Islet precursor cell (in vitro differentiated cells): ENCODE measurements at regions not wholly inside any gene's neighbourhood (a gene's known extent, or its start where the extent isn't known, plus 50 kb on each side); places are given as distances from the start of the nearest gene placed in this dataset.
"Not testable (repeated sequence)": the region's sequence is repeated elsewhere in the genome, so short reads cannot be mapped to it uniquely, and the experiment has no call there.

Experiments
- DNase-seq: peaks from one replicate; pipeline ENCODE4 v3.0.0-alpha.2; 2018

DNA sequence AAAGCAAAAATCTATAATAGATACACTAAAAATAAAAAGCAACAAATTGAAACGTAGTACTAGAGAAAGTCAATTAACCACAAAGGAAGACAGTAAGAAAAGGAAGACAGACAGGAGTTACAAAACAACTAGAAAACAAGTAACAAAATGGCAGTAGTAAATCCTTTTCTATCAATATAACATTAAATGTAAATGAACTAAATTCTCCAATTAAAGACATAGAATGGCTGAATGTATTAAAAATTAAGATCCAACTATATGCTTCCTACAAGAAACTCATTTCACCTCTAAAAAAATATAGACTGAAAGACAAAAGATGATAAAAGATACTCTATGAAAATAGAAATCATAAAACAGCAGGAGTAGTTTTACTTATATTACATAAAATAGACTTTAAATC is 79.1 kb downstream of the CTH start:
- no peak for DNase-seq

- no peak for DNase-seq
Measured at GRCh38 chr1:70495370-70495769, 84.3 kb downstream of the CTH start.

- no peak for DNase-seq
Measured at GRCh38 chr1:70496181-70496580, 85.1 kb downstream of the CTH start.

- DNase-seq, result no peak
Measured at GRCh38 chr1:70497152-70497551, 86.1 kb downstream of the CTH start.

DNA sequence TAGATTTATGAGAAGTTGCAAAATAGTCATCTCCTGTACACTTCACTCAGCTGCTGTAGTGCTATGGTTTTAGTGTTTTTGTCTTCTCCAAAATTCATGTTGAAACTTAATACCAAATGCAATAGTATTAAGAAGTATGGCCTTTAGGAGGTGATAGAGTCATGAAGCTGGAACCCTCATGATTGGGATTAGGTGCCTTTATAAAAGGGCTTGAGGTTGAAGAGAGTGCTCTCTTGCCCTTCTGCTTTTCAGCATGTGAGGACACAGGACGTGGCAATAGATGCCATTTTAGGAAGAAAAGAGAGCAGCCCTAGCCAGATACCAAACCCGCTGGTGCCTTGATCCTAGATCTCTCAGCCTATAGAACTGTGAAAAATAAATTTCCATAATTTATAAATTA is 87.6 kb downstream of the CTH start:
- DNase-seq, result no peak

- no peak for DNase-seq
Measured at GRCh38 chr1:70499695-70500094, 88.6 kb downstream of the CTH start.

DNA sequence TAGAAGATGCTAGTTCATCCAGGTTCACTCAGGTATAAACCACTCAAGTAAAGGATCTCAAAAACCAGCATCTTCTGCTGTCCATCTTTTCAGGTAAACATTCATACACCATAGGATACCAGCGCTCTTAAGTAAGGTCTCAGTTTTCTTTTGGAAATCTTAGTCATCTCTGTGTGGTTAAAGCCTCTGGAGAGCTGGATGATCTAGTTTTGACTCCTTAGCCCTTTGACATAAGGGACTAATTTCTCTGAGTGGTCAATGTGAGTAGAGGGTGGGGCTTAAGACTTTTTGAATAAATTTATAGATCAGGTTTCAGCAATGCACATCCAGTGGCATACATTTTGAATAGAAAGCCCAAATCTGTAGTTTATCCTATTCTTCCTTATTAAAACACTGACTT is 92.3 kb downstream of the CTH start:
- DNase-seq, result no peak

DNA sequence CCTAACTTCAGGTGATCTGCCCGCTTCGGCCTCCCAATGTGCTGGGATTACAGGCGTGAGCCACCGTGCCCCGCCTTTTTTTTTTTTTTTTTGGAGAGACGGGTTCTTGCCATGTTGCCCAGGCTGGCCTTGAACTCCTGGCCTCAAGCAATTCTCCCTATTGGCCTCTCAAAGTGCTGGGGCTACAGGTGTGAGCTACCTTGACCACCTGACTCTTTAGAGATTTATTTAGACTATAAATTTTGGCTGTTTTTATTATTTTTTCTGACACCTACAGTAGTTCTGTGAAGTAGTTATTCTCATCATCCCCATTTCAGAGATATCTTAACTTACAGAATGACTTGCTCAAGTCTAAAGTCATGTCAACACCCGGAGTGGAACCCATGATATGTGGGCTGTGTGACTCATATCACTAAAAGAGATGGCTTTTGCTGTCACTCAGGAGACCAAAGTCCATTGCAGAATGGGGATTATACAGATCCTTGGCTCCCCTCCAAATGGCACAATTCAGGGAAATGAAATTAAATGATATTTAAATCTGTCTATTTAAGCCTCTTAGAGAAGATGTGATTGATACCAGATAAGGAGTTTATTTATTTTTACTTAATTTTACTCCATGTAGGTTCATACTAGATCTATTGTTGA is 93.2 kb downstream of the CTH start:
- no peak for DNase-seq

DNA sequence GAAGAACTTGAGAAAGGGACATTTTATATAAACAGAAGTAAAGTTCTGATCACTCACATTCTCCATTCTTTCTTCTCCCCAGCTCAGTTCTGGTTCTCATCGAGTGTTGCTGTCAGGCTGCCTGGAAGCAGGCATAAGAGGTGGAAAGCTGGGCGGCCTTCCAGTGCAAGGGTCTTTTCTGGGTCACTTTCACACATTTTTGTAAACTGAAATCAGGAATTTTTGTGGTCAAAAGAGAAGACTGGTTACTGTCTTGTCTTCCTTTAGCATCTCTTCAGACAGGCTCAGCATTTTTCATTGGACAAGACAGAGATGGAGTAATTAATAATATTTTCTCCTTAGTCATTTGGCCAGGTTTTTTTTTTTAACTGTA is 93.7 kb downstream of the CTH start:
- DNase-seq, result peak; percentile 84

DNA sequence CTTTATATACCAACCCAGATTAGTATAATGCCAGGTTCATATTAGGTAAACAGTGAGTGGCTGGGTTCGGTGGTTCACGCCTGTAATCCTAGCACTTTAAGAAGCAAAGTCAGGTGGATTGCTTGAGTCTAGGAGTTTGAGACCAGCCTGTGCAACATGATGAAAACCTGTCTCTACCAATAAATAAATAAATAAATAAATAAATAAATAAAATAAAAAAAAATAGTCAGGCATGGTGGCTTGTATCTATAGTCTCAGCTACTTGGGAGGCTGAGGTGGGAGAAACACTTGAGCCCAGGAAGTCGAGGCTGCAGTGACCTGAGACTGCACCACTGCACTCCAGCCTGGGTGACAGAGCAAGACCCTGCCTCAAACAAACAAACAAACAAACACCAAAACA is 96.9 kb downstream of the CTH start:
- not testable (repeated sequence) for DNase-seq

- DNase-seq, result no peak
Measured at GRCh38 chr1:70509996-70510876, 99.2 kb downstream of the CTH start.

DNA sequence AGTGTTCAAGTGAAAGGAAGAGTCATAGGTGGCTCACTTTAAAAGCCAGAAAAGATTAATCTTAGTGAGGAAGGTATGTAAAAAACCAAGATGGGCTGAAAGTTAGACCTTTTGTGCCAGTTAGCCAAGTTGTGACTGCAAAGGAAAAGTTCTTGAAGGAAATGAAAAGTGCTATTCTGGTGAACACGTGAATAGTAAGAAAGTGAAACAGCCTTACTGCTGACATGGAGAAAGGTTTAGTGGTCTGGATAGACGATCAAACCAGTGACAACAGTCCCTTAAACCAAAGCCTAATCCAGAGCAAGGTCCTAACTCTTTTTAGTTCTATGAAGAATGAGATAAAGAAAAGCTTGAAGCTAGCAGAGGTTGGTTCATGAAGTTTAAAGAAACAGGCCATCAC is 106.4 kb downstream of the CTH start:
- no peak for DNase-seq

DNA sequence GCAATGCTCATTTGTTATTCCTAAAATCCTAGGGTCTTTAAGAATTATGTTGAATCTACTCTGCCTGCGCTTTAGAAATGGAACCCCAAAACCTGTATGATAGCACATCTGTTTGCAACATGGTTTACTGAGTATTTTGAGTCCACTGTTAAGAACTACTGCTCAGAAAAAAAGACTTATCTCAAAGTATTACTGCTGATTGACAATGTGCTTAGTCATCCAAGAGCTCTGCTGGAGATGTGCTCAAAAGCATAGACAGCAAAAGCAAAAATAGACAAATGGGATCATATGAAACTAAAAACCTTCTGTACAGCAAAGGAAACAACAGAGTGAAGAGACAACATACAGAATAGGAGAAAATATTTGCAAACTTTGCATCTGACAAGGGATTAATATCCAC is 107.0 kb downstream of the CTH start:
- no peak for DNase-seq

DNA sequence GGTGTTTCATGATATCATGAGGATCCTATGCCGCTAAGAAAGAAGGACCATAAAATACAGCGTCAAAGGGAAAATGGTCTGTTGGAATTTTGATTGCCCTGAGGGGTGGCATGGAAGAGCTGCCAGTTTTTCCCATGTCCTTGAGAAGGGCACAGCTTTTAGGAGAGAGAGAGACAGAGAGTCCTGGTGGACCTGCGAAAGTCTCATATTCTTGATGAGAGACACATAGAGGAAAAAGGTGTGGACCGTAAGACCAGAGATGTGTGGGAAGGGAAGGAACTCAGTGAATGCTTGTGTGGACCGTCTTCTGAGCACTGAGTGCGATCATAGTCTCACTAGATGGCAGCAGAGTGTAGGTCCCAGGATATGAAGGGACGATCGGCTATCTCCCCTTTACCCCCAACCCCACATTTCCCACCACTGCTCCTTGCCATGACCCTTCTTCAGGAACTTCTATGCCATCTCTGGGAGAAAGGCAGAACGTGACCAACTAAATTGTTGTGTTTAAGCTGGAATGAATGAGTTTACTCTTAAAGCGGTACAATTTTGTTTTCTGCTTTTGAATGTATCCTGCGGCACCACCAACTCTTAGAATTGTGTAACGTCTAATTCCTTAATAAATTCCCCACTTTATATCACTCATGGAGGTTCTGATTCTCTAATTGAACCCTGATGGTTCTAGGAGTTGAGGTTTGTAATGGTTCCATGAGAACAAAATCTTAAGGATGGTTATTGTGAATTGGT is 117.7 kb downstream of the CTH start:
- DNase-seq, result peak; percentile 72

GRCh38 chr1:70536708-70537366 is 125.8 kb downstream of the CTH start:
- DNase-seq, result no peak

GRCh38 chr1:70537788-70538187 is 126.7 kb downstream of the CTH start:
- DNase-seq, result no peak

DNA sequence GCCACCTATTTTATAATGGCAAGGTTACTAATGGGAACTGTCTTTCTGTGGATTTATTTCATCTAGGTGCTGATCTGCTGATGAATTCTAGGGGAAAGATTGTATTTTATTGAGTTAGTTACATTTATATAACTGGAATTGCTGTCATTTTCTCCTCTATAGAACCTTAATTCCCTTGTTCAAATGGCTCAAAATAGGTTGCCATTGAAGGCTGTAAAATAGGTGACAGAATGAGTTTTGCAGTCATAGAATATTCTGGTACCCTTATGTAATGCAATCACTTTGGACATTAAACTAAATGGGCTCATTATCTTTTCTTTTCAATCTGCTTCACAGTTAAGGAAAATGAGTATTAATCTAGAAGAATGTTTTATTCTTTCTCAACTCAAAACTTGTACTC is 131.0 kb downstream of the CTH start:
- DNase-seq, result no peak

GRCh38 chr1:70542856-70543255 is 131.8 kb downstream of the CTH start:
- no peak for DNase-seq

DNA sequence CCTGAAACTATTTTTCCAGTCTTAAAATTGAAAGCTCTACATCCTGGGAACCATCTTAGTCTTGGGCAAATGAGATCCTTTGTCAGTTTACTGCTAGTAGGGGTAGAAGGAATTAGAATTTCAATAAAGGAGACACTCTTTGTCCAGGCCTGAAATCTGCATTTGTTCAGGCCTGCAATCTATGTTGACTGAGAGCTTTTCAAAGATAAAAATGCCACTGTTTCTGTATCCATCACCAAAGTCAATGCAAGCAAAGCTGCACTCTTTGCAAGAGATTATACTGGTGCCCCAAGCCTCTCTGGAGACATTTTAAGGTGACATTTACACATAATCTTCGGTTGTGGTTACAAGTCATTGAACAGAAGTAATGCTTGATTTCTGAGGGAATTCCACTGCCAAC is 135.7 kb downstream of the CTH start:
- DNase-seq, result no peak

DNA sequence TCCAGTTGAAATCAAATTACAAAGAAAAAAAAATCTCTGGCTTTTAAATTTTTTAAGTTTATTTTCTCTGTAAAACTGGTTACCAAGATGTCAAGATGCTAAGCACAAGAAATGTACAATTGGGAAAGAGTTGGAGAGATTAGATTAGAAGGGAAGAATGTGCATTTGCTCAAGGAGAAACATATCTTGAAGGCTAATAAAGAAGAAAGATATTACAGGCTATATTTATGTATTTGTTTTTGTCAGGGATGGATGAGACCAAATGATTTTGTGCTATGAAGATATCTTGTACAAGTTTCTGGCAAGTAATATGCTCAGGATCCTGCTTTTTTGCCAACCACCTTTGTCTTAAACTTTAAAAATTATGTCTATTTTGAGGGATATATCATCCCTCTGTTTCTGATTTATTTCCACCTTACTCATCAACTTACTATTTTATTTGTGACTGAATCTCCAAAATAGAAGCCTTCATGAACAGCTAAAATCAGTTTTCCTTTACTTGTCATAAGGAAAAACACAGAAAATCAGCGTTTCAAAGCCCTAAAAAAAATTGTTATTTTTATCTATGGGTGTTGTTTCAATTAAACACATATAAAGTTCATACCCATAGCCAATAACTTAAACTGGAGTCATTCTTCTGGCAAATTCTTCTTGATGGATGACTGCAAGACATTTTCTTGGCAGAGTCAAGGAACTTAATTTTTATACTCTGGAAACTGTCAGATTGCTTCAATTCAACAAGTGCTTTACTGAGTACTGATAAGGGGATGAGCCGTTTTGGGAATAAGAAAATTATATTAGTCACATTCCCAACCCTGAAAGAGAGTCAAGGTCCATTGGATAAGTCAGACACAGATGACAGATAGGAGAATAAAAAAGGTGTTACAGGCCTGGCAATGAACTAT is 141.8 kb downstream of the CTH start:
- no peak for DNase-seq

DNA sequence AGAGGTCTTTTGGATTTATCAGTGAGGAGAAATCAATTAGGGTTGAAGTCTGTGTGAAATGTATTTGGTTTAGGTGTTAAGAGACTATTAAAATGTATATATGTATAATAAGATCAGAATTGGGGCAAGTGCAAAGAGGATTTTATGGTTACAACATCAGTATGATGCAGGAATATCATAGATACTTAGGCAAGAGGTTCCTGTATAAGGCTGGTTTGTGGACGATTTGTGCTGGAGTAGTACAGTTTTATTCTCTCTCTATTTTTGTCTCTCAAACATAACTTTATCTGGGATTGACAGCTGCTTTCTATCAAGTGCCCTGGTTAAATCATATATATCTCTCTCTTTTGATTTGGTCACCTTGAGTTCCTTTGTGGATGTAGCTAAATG is 142.5 kb downstream of the CTH start:
- DNase-seq, result no peak

- no peak for DNase-seq
Measured at GRCh38 chr1:70554341-70554740, 143.3 kb downstream of the CTH start.
